Islet of Langerhans (tissue), 1 donor: ENCODE measurements at regions not wholly inside any gene's neighbourhood (a gene's known extent, or its start where the extent isn't known, plus 50 kb on each side); places are given as distances from the start of the nearest gene placed in this dataset.
"Not testable (repeated sequence)": the region's sequence is repeated elsewhere in the genome, so short reads cannot be mapped to it uniquely, and the experiment has no call there.

Source experiments
- FAIRE-seq: peaks from one replicate; lab custom pipeline; 2011; peaks lifted over from hg19 to GRCh38; lab: Jason Lieb, UNC

- FAIRE-seq: no peak
These were observed 186.8 kb downstream of the FRK start for GRCh38 chr6:115873901-115874300.

DNA sequence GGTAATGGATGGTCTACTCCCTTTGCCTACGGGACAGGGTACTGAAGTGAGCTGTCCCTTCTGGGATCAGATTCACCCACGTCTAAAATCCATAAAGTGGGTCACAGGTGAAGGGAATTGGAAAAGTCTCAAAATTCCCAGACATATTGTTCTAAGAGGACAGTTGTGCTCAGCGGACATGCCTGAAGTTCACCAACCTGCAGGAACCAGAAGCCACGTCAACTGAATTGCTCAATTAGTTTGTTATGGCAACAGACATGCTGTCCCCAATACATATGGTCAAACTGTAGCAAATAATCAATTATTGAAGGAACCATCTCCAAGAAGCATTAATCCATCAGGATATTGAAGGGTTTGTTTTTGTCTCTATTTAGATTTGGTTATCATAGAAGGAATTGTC, 190.2 kb downstream of the FRK start:
- FAIRE-seq: no peak

- no peak for FAIRE-seq
These were observed 194.8 kb downstream of the FRK start for GRCh38 chr6:115865914-115866313.

DNA sequence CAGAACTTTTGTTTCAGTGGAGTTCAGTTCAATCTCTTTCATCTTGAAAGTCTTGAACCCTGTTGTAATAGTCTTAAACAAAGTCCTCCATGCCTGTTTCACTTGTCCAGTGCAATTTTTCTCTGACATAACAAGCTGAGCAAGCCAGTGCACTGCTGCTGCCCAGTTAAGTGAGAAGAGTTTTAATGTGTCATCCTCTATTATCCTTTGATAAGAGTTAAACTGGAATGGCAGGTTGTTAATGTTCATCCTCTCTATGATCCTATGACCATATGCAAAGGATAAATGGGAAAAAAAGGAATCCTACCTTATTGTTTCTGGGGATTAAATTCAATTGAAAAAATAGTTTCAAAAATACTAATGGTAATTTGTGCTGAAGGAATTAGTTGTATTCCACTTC, 197.5 kb downstream of the FRK start:
- FAIRE-seq: no peak

DNA sequence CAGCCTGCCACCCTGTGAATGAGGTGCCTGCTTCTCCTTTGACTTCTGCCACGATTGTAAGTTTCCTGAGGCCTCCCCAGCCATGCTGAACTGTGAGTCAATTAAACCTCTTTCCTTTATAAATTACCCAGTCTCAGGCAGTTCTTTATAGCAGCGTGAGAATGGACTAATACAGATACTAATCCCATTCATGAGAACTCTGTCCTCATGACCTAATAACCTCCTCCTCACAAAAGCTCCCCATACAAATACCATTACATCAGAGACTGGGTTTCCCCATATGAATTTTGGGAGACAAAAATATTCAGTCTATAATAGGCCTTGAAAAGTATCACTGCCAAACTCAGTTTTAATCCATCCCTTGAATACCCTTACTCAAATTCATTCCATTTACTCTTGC, 199.0 kb downstream of the FRK start:
- FAIRE-seq: not testable (repeated sequence)

DNA sequence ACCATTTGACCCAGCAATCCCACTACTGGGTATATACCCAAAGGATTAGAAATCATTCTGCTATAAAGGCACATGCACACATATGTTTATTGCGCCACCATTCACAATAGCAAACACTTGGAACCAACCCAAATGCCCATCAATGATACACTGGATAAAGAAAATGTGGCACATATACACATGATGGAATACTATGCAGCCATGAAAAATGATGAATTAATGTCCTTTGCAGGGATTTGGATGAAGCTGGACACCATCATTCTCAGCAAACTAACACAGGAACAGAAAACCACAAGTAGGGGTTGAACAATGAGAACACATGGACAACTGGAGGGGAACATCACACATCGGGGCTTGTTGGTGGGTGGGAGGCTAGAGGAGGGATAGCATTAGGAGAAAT, 201.1 kb downstream of the FRK start:
- not testable (repeated sequence) for FAIRE-seq

GRCh38 chr6:115854866-115855665, 205.6 kb downstream of the FRK start:
- no peak for FAIRE-seq

DNA sequence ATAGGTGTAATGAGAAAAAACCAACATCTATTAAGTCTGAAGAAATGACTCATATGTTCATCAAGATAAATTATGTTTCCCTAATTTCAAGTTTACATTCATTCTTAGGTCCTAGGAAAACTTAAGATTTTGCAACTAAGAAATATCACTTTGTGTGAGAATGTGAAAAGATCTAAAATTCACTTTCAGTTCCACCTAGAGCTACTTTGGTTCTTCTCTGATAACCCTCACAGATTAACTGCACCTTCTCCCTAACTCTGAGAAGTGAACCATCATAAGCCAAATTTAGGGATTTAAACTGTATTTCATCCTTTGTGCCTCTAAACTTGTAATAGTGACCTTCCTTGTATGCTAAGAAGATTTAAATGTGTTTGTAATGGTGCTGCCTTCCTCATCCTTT, 213.0 kb downstream of the FRK start:
- FAIRE-seq: no peak

DNA sequence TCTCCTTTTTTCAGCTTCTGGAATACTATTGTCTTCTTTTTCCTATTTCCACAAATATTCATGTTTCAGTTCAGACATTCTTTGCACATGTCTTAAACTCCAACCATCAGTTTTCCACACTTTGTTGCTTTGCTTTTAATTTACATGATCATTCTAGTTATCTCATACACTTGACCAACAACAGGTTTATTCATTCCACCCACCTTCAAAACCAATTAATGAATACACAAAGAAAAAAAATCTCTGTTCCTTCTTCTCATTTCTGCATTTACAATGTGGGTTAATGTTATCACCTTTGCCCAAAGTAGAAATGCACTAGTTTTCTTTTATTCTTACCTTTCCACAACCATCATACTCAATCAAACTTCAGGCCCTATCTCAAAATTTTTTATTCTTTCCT, 216.7 kb downstream of the FRK start:
- FAIRE-seq: no peak

GRCh38 chr6:115842338-115842737, 218.4 kb downstream of the FRK start:
- FAIRE-seq: no peak

GRCh38 chr6:115839583-115840181, 221.0 kb downstream of the FRK start:
- no peak for FAIRE-seq

DNA sequence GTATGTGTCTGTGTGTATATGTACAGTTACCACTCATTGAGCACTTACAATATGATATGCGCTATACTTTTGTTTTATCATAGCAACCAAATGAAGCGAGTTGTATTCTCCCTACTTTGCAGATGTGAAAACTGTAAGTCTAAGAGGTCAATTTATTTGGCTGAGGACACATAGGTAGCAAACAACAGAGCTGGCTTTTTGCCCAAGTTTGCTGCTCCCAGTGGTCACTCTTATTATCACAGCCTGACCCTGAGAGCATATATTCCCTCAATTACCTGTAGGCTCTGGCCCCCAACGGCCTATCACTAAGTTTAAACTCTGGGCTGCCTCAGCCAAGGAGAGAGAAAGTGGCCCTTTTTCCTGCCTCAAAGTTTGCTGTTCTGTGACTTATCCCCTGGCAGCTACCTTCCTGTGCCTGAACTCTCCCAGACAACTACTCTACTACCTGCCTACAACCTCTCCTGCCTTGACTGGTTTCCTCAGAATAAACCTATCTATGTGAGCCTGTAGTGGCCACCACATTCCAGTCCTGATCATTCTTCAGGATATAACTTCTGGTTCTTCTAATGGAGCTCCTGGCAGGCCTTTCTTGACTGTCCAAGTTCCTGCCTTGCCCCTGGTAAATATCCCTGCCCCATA, 221.8 kb downstream of the FRK start:
- no peak for FAIRE-seq

GRCh38 chr6:115838216-115838615, 222.5 kb downstream of the FRK start:
- FAIRE-seq: no peak

- FAIRE-seq: not testable (repeated sequence)
These were observed 224.3 kb downstream of the FRK start for GRCh38 chr6:115836374-115836773.

DNA sequence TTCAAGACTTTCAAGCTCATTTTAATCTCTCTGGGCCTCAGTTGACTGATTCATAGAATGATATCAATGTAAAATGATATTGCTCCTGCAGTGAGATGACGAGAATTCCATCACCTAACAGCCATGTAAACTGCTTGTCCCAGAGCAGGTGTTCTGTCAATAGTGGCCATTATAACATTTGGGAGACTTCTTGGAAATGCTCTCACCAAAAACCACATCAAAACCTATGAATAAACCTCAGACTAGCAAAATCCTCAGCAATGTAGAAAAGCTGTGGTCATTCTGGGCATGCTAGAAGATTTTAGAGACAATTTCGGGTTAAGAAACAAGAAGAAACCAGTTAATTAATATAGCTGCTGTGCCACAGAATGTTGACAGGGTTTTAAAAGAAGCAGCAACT, 225.4 kb downstream of the FRK start:
- no peak for FAIRE-seq

DNA sequence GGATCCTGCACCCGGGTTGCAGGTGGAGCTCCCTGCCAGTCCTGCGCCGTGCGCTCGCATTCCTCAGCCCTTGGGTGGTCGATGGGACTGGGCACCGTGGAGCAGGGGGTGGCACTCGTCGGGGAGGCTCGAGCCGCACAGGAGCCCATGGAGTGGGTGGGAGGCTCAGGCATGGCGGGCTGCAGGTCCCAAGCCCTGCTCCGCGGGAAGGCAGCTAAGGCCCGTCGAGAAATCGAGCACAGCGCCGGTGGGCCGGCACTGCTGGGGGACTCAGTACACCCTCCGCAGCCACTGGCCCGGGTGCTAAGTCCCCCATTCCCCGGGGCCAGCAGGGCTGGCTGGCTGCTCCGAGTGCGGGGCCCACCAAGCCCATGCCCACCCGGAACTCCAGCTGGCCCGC, 226.1 kb downstream of the FRK start:
- not testable (repeated sequence) for FAIRE-seq

DNA sequence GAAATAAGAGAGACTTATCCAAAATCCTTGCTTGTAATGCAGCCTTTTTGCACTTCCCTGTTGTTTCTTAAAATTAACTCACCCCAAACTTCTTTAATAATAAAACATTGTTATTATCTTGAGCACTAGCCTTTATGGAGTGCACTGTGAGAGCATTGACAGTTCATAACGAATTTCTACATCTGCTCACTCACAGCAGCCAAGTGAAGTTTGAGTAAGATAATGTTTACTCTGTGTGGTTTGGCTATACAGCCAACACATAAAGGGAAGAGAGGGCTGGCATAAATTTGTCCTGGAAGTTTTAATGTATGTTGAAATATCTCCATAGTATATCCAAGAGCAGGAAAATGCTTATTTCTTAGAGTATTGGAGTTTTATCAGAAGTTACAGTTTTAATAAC, 227.9 kb downstream of the FRK start:
- no peak for FAIRE-seq

- FAIRE-seq: no peak
These were observed 228.5 kb downstream of the FRK start for GRCh38 chr6:115832186-115832585.

DNA sequence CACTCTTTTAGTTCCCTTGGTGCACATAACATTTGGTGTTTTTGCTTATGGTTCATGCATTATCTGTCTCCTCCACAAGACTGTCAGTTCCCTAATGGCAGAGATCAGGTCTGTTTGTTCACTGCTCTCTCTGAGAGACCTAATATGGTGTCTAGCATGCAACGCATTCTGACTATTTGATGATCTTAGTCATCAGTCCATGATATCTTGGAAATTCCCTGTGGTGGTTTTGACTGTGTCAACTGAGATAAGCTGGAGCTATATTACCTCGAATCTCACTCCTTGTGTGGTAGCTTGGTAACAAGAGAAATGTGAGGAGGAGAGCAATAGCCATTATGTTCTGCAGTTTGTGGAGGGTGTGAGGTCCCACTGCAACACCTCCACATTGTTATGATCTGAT, 229.8 kb downstream of the FRK start:
- FAIRE-seq: peak; percentile 94

DNA sequence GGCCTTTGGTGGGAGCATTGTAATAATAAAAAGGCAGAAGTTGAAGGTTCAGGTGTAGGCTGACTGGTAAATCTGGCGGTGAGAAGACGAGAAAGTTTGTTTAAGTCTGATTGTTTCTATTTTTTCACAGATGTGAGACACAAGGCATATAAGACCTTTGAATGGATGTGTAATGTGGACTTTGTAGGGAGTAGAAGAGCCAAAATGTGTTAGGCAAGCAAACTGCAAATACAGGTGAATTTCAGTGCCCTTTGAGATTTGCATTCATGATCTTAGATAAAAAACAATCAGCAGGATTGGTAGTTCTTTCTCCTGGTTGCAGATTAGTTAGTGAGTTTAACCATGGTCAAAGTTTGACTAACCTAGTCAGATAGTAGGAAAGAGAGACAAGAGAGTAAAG, 238.9 kb downstream of the FRK start:
- no peak for FAIRE-seq

DNA sequence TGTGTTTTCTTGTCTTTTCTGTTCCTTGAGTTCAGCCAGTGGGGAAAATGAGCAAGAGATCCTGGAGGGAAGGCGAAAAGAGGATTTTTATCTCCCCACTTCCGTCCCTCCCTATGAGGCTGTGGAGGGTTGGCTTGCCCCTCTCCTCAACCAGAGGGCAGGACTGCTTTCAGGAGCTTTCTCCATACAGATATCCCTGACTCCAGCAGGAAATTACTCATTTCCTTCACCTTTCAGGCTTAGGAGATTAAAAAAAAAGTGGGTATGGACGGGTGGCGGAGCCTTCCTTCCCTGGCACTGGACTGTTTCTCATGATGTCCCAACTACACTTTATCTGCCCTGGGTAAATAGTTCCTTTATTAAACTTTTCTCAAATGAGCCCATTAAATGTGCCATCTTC, 241.2 kb downstream of the FRK start:
- FAIRE-seq: no peak

GRCh38 chr6:115817161-115817560, 243.5 kb downstream of the FRK start:
- FAIRE-seq: peak; percentile 95

DNA sequence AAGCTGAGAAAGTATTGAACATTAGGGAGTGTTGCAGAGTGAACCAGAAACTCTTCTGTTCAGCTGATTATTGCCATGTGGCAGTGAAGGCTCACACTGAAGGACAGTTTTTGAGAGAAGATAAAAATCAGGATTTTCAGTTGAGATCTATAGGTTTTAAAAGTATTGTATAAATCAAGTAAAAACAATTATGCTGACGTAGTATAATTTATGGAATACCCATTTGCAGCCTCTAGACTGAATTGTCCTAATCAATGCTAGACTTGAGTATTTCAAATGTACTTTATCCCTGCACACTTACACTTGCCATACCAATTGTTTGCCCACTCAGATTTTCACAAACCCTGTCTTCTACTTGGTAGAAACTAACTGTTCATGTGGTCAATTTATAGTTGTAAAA, 245.8 kb downstream of the FRK start:
- no peak for FAIRE-seq

GRCh38 chr6:115811541-115811940, 249.2 kb downstream of the FRK start:
- FAIRE-seq: no peak
